ENCODE measurements at regions not wholly inside any gene's neighbourhood (a gene's known extent, or its start where the extent isn't known, plus 50 kb on each side); places are given as distances from the start of the nearest gene placed in this dataset.
"Not testable (repeated sequence)": the region's sequence is repeated elsewhere in the genome, so short reads cannot be mapped to it uniquely, and the experiment has no call there.

GRCh38 chr9:19630760-19631159 lies 158.1 kb downstream of the SLC24A2 start:
- Histone ChIP-seq H3K9ac (ENCODE audit: low read depth, low read length) (no peak overlapping the region), H3K36me3 (ENCODE audit: insufficient read depth, low read length) (no peaks in the 10 kb centered on the region), H3K27ac (ENCODE audit: low read depth, low read length) (no peak overlapping the region), H3K9me3 (ENCODE audit: insufficient read depth, low read depth, low read length) (no peaks in the 10 kb centered on the region), H3K4me3 (ENCODE audit: low read length) (no peak overlapping the region), H3K27me3 (ENCODE audit: insufficient read depth, low read length) (no peaks in the 10 kb centered on the region), H3K4me1 (ENCODE audit: insufficient read depth, low read length) (0 out of 2 replicates have a peak, but pooled peaks cover 4% of the 10 kb centered on the region)
- 92% methylated on average over 4 of the region's 4 CpGs for WGBS

GRCh38 chr9:19629488-19629887 lies 159.3 kb downstream of the SLC24A2 start:
- H3K9me3 ChIP-seq (ENCODE audit: insufficient read depth, low read depth, low read length) = no peaks in the 10 kb centered on the region
- H3K27me3 ChIP-seq (ENCODE audit: insufficient read depth, low read length) = no peaks in the 10 kb centered on the region
- WGBS = 80% methylated on average over 3 of the region's 3 CpGs
- H3K4me3 ChIP-seq (ENCODE audit: low read length) = no peak overlapping the region
- H3K9ac ChIP-seq (ENCODE audit: low read depth, low read length) = no peak overlapping the region
- H3K4me1 ChIP-seq (ENCODE audit: insufficient read depth, low read length) = 0 out of 2 replicates have a peak, but pooled peaks cover 4% of the 10 kb centered on the region
- no peaks in the 10 kb centered on the region for H3K36me3 ChIP-seq (ENCODE audit: insufficient read depth, low read length)
- H3K27ac ChIP-seq (ENCODE audit: low read depth, low read length) = no peak overlapping the region

GRCh38 chr9:19625426-19625825 lies 163.4 kb downstream of the SLC24A2 start:
- H3K4me3 ChIP-seq (ENCODE audit: low read length); H3K4me1 ChIP-seq (ENCODE audit: insufficient read depth, low read length); H3K27me3 ChIP-seq (ENCODE audit: insufficient read depth, low read length); H3K27ac ChIP-seq (ENCODE audit: low read depth, low read length); H3K9ac ChIP-seq (ENCODE audit: low read depth, low read length); H3K36me3 ChIP-seq (ENCODE audit: insufficient read depth, low read length); H3K9me3 ChIP-seq (ENCODE audit: insufficient read depth, low read depth, low read length): not testable (repeated sequence)
- WGBS = 96% methylated on average over 1 of the region's 1 CpG

- Histone ChIP-seq H3K27me3 (ENCODE audit: insufficient read depth, low read length) (no peaks in the 10 kb centered on the region), H3K27ac (ENCODE audit: low read depth, low read length) (no peak overlapping the region), H3K9me3 (ENCODE audit: insufficient read depth, low read depth, low read length) (no peaks in the 10 kb centered on the region), H3K4me1 (ENCODE audit: insufficient read depth, low read length) (no peaks in the 10 kb centered on the region), H3K4me3 (ENCODE audit: low read length) (no peak overlapping the region), H3K36me3 (ENCODE audit: insufficient read depth, low read length) (no peaks in the 10 kb centered on the region), H3K9ac (ENCODE audit: low read depth, low read length) (no peak overlapping the region)
- WGBS = 100% methylated on average over 1 of the region's 3 CpGs
These were observed 164.3 kb downstream of the SLC24A2 start for GRCh38 chr9:19624519-19624918.

- no peaks in the 10 kb centered on the region for H3K36me3 ChIP-seq (ENCODE audit: insufficient read depth, low read length)
- H3K4me3 ChIP-seq (ENCODE audit: low read length) = no peak overlapping the region
- H3K9me3 ChIP-seq (ENCODE audit: insufficient read depth, low read depth, low read length) = no peaks in the 10 kb centered on the region
- WGBS = 89% methylated on average over 4 of the region's 4 CpGs
- H3K4me1 ChIP-seq (ENCODE audit: insufficient read depth, low read length) = no peaks in the 10 kb centered on the region
- H3K27me3 ChIP-seq (ENCODE audit: insufficient read depth, low read length) = no peaks in the 10 kb centered on the region
- no peak overlapping the region for H3K27ac ChIP-seq (ENCODE audit: low read depth, low read length)
- no peak overlapping the region for H3K9ac ChIP-seq (ENCODE audit: low read depth, low read length)
These were observed 164.9 kb downstream of the SLC24A2 start for GRCh38 chr9:19623941-19624340.

- Histone ChIP-seq H3K4me1 (ENCODE audit: insufficient read depth, low read length) (no peaks in the 10 kb centered on the region), H3K27ac (ENCODE audit: low read depth, low read length) (no peak overlapping the region), H3K27me3 (ENCODE audit: insufficient read depth, low read length) (no peaks in the 10 kb centered on the region), H3K9me3 (ENCODE audit: insufficient read depth, low read depth, low read length) (no peaks in the 10 kb centered on the region), H3K4me3 (ENCODE audit: low read length) (no peak overlapping the region), H3K36me3 (ENCODE audit: insufficient read depth, low read length) (no peaks in the 10 kb centered on the region), H3K9ac (ENCODE audit: low read depth, low read length) (no peak overlapping the region)
- WGBS = 84% methylated on average over 4 of the region's 4 CpGs
These were observed 168.5 kb downstream of the SLC24A2 start for GRCh38 chr9:19620326-19620725.

- 76% methylated on average over 7 of the region's 7 CpGs for WGBS
- Histone ChIP-seq H3K27me3 (ENCODE audit: insufficient read depth, low read length) (no peaks in the 10 kb centered on the region), H3K4me3 (ENCODE audit: low read length) (no peak overlapping the region), H3K9me3 (ENCODE audit: insufficient read depth, low read depth, low read length) (no peaks in the 10 kb centered on the region), H3K9ac (ENCODE audit: low read depth, low read length) (no peak overlapping the region), H3K4me1 (ENCODE audit: insufficient read depth, low read length) (no peaks in the 10 kb centered on the region), H3K27ac (ENCODE audit: low read depth, low read length) (no peak overlapping the region), H3K36me3 (ENCODE audit: insufficient read depth, low read length) (no peaks in the 10 kb centered on the region)
These were observed 169.6 kb downstream of the SLC24A2 start for GRCh38 chr9:19619221-19619620.

- 90% methylated on average over 2 of the region's 2 CpGs for WGBS
- no peak overlapping the region for H3K4me3 ChIP-seq (ENCODE audit: low read length)
- H3K27me3 ChIP-seq (ENCODE audit: insufficient read depth, low read length) = no peaks in the 10 kb centered on the region
- H3K9ac ChIP-seq (ENCODE audit: low read depth, low read length) = no peak overlapping the region
- no peaks in the 10 kb centered on the region for H3K36me3 ChIP-seq (ENCODE audit: insufficient read depth, low read length)
- no peak overlapping the region for H3K27ac ChIP-seq (ENCODE audit: low read depth, low read length)
- H3K9me3 ChIP-seq (ENCODE audit: insufficient read depth, low read depth, low read length) = no peaks in the 10 kb centered on the region
- no peaks in the 10 kb centered on the region for H3K4me1 ChIP-seq (ENCODE audit: insufficient read depth, low read length)
These were observed 170.0 kb downstream of the SLC24A2 start for GRCh38 chr9:19618816-19619215.

GRCh38 chr9:19615036-19615624 lies 173.7 kb downstream of the SLC24A2 start:
- 96% methylated on average over 6 of the region's 6 CpGs for WGBS
- no peaks in the 10 kb centered on the region for H3K9me3 ChIP-seq (ENCODE audit: insufficient read depth, low read depth, low read length)
- H3K27ac ChIP-seq (ENCODE audit: low read depth, low read length) = no peak overlapping the region
- no peak overlapping the region for H3K9ac ChIP-seq (ENCODE audit: low read depth, low read length)
- H3K4me1 ChIP-seq (ENCODE audit: insufficient read depth, low read length) = no peaks in the 10 kb centered on the region
- H3K27me3 ChIP-seq (ENCODE audit: insufficient read depth, low read length) = no peaks in the 10 kb centered on the region
- H3K4me3 ChIP-seq (ENCODE audit: low read length) = no peak overlapping the region
- H3K36me3 ChIP-seq (ENCODE audit: insufficient read depth, low read length) = no peaks in the 10 kb centered on the region

GRCh38 chr9:19614294-19614693 lies 174.5 kb downstream of the SLC24A2 start:
- no peaks in the 10 kb centered on the region for H3K9me3 ChIP-seq (ENCODE audit: insufficient read depth, low read depth, low read length)
- H3K4me3 ChIP-seq (ENCODE audit: low read length) = no peak overlapping the region
- H3K27ac ChIP-seq (ENCODE audit: low read depth, low read length) = no peak overlapping the region
- H3K36me3 ChIP-seq (ENCODE audit: insufficient read depth, low read length) = no peaks in the 10 kb centered on the region
- no peaks in the 10 kb centered on the region for H3K4me1 ChIP-seq (ENCODE audit: insufficient read depth, low read length)
- H3K27me3 ChIP-seq (ENCODE audit: insufficient read depth, low read length) = no peaks in the 10 kb centered on the region
- H3K9ac ChIP-seq (ENCODE audit: low read depth, low read length) = no peak overlapping the region

- Histone ChIP-seq H3K4me1 (ENCODE audit: insufficient read depth, low read length) (no peaks in the 10 kb centered on the region), H3K9me3 (ENCODE audit: insufficient read depth, low read depth, low read length) (no peaks in the 10 kb centered on the region), H3K4me3 (ENCODE audit: low read length) (no peak overlapping the region), H3K27me3 (ENCODE audit: insufficient read depth, low read length) (no peaks in the 10 kb centered on the region), H3K27ac (ENCODE audit: low read depth, low read length) (no peak overlapping the region), H3K36me3 (ENCODE audit: insufficient read depth, low read length) (no peaks in the 10 kb centered on the region), H3K9ac (ENCODE audit: low read depth, low read length) (no peak overlapping the region)
- WGBS = 94% methylated on average over 2 of the region's 2 CpGs
These were observed 188.3 kb downstream of the SLC24A2 start for GRCh38 chr9:19600538-19600937.

- Histone ChIP-seq H3K27ac (ENCODE audit: low read depth, low read length) (no peak overlapping the region), H3K4me3 (ENCODE audit: low read length) (no peak overlapping the region), H3K9me3 (ENCODE audit: insufficient read depth, low read depth, low read length) (no peaks in the 10 kb centered on the region), H3K27me3 (ENCODE audit: insufficient read depth, low read length) (no peaks in the 10 kb centered on the region), H3K9ac (ENCODE audit: low read depth, low read length) (no peak overlapping the region), H3K36me3 (ENCODE audit: insufficient read depth, low read length) (no peaks in the 10 kb centered on the region), H3K4me1 (ENCODE audit: insufficient read depth, low read length) (no peaks in the 10 kb centered on the region)
- WGBS = 96% methylated on average over 1 of the region's 2 CpGs
These were observed 189.9 kb downstream of the ACER2 start for GRCh38 chr9:19598722-19599121.

Measured in HUES64 (cell line).